ENCODE measurements at regions not wholly inside any gene's neighbourhood (a gene's known extent, or its start where the extent isn't known, plus 50 kb on each side); places are given as distances from the start of the nearest gene placed in this dataset.

DNA sequence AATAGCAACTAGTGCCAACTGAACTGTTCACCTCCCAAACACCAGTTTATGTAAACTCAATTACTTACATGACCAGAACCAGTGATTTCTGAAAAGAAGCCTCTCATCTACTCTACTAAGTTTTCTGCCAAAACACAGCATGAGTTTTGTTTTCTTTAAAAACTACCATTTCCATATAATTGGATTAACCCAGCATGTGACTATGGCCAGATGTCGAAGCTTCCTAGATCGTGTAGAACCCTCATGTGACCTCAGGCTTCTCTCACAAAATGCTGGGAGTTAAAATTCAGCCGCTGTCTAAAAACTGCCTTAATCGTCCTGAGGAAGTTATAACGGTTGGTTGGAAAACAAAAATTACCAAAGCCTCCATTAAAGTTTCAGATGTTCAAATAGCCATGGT lies 303.5 kb downstream of the IRX1 start:
- ATAC-seq = no peak
- FAIRE-seq = no peak
- POLR2A ChIA-PET = no interaction called here
- 10% methylated on average over 5 of the region's 5 CpGs for WGBS (ENCODE audit: missing lambda C conversion rate)
- CTCF ChIA-PET = no interaction called here
- Histone ChIP-seq H3K9me3 (no peaks in the 10 kb centered on the region), H3K27ac (no peak overlapping the region), H3K4me3 (no peak overlapping the region), H3K4me2 (no peak overlapping the region), H3K4me1 (no peaks in the 10 kb centered on the region)
- DNase-seq (ENCODE audit: low read depth in 1 of 2, low spot score in 1 of 2) = no peak
- TF ChIP-seq ZC3H11A (IDR thresholded peaks at IDR 0.05) (no peak), EHMT2 (IDR thresholded peaks at IDR 0.05; ENCODE audit: low read depth) (no peak), EHF (CRISPR knock-in tag; IDR thresholded peaks at IDR 0.05) (no peak), KDM5A (IDR thresholded peaks at IDR 0.05) (no peak), SREBF2 (IDR thresholded peaks at IDR 0.05) (no peak), RAD21 (conservative IDR thresholded peaks at IDR 0.05 in 1 of 2, IDR thresholded peaks at IDR 0.05 in 1 of 2) (no peak), FOSB (CRISPR knock-in tag; IDR thresholded peaks at IDR 0.05) (no peak), POLR2AphosphoS2 (conservative IDR thresholded peaks at IDR 0.05; ENCODE audit: low read length) (no peak), CHD4 (IDR thresholded peaks at IDR 0.05; ENCODE audit: borderline replicate concordance) (no peak), CHD2 (IDR thresholded peaks at IDR 0.05; ENCODE audit: low read length, partially characterized antibody) (no peak), BHLHE40 (IDR thresholded peaks at IDR 0.05; ENCODE audit: low read depth, low read length) (no peak), KDM1A (IDR thresholded peaks at IDR 0.05; ENCODE audit: low read depth) (no peak), EP300 (IDR thresholded peaks at IDR 0.05) (no peak), FOXS1 (CRISPR knock-in tag; IDR thresholded peaks at IDR 0.05) (no peak)
- TF ChIP-seq, protein P1, sequence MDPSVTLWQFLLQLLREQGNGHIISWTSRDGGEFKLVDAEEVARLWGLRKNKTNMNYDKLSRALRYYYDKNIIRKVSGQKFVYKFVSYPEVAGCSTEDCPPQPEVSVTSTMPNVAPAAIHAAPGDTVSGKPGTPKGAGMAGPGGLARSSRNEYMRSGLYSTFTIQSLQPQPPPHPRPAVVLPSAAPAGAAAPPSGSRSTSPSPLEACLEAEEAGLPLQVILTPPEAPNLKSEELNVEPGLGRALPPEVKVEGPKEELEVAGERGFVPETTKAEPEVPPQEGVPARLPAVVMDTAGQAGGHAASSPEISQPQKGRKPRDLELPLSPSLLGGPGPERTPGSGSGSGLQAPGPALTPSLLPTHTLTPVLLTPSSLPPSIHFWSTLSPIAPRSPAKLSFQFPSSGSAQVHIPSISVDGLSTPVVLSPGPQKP (IDR thresholded peaks at IDR 0.05; ENCODE audit: low read depth, low read length) = no peak
- TF ChIP-seq, protein P2, sequence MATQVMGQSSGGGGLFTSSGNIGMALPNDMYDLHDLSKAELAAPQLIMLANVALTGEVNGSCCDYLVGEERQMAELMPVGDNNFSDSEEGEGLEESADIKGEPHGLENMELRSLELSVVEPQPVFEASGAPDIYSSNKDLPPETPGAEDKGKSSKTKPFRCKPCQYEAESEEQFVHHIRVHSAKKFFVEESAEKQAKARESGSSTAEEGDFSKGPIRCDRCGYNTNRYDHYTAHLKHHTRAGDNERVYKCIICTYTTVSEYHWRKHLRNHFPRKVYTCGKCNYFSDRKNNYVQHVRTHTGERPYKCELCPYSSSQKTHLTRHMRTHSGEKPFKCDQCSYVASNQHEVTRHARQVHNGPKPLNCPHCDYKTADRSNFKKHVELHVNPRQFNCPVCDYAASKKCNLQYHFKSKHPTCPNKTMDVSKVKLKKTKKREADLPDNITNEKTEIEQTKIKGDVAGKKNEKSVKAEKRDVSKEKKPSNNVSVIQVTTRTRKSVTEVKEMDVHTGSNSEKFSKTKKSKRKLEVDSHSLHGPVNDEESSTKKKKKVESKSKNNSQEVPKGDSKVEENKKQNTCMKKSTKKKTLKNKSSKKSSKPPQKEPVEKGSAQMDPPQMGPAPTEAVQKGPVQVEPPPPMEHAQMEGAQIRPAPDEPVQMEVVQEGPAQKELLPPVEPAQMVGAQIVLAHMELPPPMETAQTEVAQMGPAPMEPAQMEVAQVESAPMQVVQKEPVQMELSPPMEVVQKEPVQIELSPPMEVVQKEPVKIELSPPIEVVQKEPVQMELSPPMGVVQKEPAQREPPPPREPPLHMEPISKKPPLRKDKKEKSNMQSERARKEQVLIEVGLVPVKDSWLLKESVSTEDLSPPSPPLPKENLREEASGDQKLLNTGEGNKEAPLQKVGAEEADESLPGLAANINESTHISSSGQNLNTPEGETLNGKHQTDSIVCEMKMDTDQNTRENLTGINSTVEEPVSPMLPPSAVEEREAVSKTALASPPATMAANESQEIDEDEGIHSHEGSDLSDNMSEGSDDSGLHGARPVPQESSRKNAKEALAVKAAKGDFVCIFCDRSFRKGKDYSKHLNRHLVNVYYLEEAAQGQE (IDR thresholded peaks at IDR 0.05) = no peak
- TF ChIP-seq, protein P3, sequence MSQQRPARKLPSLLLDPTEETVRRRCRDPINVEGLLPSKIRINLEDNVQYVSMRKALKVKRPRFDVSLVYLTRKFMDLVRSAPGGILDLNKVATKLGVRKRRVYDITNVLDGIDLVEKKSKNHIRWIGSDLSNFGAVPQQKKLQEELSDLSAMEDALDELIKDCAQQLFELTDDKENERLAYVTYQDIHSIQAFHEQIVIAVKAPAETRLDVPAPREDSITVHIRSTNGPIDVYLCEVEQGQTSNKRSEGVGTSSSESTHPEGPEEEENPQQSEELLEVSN (IDR thresholded peaks at IDR 0.05; ENCODE audit: borderline replicate concordance, low read depth) = no peak
- TF ChIP-seq, protein P4, sequence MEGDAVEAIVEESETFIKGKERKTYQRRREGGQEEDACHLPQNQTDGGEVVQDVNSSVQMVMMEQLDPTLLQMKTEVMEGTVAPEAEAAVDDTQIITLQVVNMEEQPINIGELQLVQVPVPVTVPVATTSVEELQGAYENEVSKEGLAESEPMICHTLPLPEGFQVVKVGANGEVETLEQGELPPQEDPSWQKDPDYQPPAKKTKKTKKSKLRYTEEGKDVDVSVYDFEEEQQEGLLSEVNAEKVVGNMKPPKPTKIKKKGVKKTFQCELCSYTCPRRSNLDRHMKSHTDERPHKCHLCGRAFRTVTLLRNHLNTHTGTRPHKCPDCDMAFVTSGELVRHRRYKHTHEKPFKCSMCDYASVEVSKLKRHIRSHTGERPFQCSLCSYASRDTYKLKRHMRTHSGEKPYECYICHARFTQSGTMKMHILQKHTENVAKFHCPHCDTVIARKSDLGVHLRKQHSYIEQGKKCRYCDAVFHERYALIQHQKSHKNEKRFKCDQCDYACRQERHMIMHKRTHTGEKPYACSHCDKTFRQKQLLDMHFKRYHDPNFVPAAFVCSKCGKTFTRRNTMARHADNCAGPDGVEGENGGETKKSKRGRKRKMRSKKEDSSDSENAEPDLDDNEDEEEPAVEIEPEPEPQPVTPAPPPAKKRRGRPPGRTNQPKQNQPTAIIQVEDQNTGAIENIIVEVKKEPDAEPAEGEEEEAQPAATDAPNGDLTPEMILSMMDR (IDR thresholded peaks at IDR 0.05) = no peak

DNA sequence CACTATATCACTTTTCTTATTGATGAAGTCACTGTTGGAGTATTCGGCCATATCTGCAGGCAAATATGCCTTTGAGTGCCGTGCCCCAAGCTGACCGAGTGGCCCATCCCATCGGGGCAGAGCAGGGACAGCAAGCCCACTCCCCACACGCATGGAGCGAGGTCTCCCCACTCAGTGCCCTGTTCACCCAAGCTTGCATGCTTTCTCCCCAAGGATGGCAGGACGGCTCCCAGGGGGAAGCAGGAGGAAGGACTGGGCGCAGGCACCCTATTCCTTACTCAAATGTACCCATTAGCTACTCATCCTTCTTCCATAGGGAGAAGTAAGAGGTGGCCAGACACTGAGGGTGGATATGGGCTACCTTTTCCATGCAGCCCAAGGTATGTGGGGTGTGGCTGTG lies 309.0 kb downstream of the IRX1 start:
- no peak overlapping the region for H3K4me2 ChIP-seq
- H3K4me3 ChIP-seq = no peak overlapping the region
- H3K27ac ChIP-seq = no peak overlapping the region
- ChIA-PET POLR2A (no interaction called here), CTCF (no interaction called here)
- ATAC-seq (no peak), DNase-seq (ENCODE audit: low read depth in 1 of 2, low spot score in 1 of 2) (no peak), FAIRE-seq (no peak)
- H3K4me1 ChIP-seq = no peaks in the 10 kb centered on the region
- no peaks in the 10 kb centered on the region for H3K9me3 ChIP-seq
- 2% methylated on average over 8 of the region's 8 CpGs for WGBS (ENCODE audit: missing lambda C conversion rate)
- TF ChIP-seq NPAS2 (CRISPR knock-in tag; IDR thresholded peaks at IDR 0.05; ENCODE audit: borderline replicate concordance) = no peak
- TF ChIP-seq CBX2 (IDR thresholded peaks at IDR 0.05; ENCODE audit: borderline replicate concordance, low read depth) = no peak
- TF ChIP-seq CHD2 (IDR thresholded peaks at IDR 0.05; ENCODE audit: low read length, partially characterized antibody) = no peak
- TF ChIP-seq PHF8 (IDR thresholded peaks at IDR 0.05; ENCODE audit: borderline replicate concordance, low read depth) = no peak
- no peak for TF ChIP-seq FOSL2 (IDR thresholded peaks at IDR 0.05)
- TF ChIP-seq FOSL2 (CRISPR knock-in tag; IDR thresholded peaks at IDR 0.05) = no peak
- no peak for TF ChIP-seq RFX5 (IDR thresholded peaks at IDR 0.05)
- no peak for TF ChIP-seq CEBPB (IDR thresholded peaks at IDR 0.05)
- TF ChIP-seq, protein P1 (IDR thresholded peaks at IDR 0.05; ENCODE audit: low read depth, low read length) = no peak
- TF ChIP-seq, protein P3 (IDR thresholded peaks at IDR 0.05; ENCODE audit: borderline replicate concordance, low read depth) = no peak
- no peak for TF ChIP-seq MAFK (IDR thresholded peaks at IDR 0.05; ENCODE audit: partially characterized antibody)
- TF ChIP-seq, protein P5, sequence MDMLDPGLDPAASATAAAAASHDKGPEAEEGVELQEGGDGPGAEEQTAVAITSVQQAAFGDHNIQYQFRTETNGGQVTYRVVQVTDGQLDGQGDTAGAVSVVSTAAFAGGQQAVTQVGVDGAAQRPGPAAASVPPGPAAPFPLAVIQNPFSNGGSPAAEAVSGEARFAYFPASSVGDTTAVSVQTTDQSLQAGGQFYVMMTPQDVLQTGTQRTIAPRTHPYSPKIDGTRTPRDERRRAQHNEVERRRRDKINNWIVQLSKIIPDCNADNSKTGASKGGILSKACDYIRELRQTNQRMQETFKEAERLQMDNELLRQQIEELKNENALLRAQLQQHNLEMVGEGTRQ (IDR thresholded peaks at IDR 0.05) = no peak
- no peak for TF ChIP-seq JUNB (IDR thresholded peaks at IDR 0.05)
- TF ChIP-seq, protein P6, sequence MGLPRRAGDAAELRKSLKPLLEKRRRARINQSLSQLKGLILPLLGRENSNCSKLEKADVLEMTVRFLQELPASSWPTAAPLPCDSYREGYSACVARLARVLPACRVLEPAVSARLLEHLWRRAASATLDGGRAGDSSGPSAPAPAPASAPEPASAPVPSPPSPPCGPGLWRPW (IDR thresholded peaks at IDR 0.05) = no peak
